Spleen (tissue), 11 donors: ENCODE measurements at regions not wholly inside any gene's neighbourhood (a gene's known extent, or its start where the extent isn't known, plus 50 kb on each side); places are given as distances from the start of the nearest gene placed in this dataset.
A peak's percentile ranks its signal among the peaks of the same experiment; 100 is the strongest.

Experiments used
- DNase-seq: peaks from one replicate; pipeline ENCODE4 v3.0.0-alpha.2; 2020
- H3K27ac ChIP-seq, 8 donors: fragments of 200-600 bp; sonication (generic) in 7 of 8; 1 replicate in 4 of 8; 2 replicates in 4 of 8; pipeline versions ENCODE4 v1.5.0 to v1.8.0; 2016 to 2021; ENCODE audit warnings: inconsistent platforms in 4 of 8, mild to moderate bottlenecking in 4 of 8, moderate library complexity in 1 of 8
- H3K27me3 ChIP-seq, 7 donors: fragments of 200-600 bp; sonication (generic) in 6 of 7; replicated peaks in 1 of 7; 1 replicate in 4 of 7; 2 replicates in 3 of 7; pipeline versions ENCODE4 v1.5.0 to v1.8.0; 2016 to 2021; ENCODE audit warnings: inconsistent platforms in 3 of 7, mild to moderate bottlenecking in 1 of 7
- H3K36me3 ChIP-seq, 6 donors: fragments of 200-600 bp; sonication (generic) in 5 of 6; 1 replicate in 4 of 6; 2 replicates in 2 of 6; pipeline versions ENCODE4 v1.5.0 to v1.8.0; 2016 to 2021; ENCODE audit warnings: inconsistent platforms in 2 of 6
- H3K4me1 ChIP-seq, 6 donors: fragments of 200-600 bp; sonication (generic) in 5 of 6; 1 replicate in 3 of 6; 2 replicates in 3 of 6; pipeline versions ENCODE4 v1.5.0 to v1.8.0; 2016 to 2021; ENCODE audit warnings: inconsistent platforms in 3 of 6
- H3K4me3 ChIP-seq, 8 donors: fragments of 200-600 bp; sonication (generic) in 7 of 8; 1 replicate in 4 of 8; 2 replicates in 4 of 8; pipeline versions ENCODE4 v1.5.0 to v1.8.0; 2016 to 2021; ENCODE audit warnings: inconsistent platforms in 4 of 8, mild to moderate bottlenecking in 4 of 8, moderate library complexity in 2 of 8
- H3K9me3 ChIP-seq, 8 donors: fragments of 200-600 bp; sonication (generic) in 7 of 8; 1 replicate in 4 of 8; 2 replicates in 4 of 8; pipeline versions ENCODE4 v1.5.0 to v1.8.0; 2016 to 2021; ENCODE audit warnings: inconsistent platforms in 4 of 8
- POLR2A ChIP-seq, 3 donors: fragments of 450-650 bp; IDR thresholded peaks; one replicate each; pipeline ENCODE4 v1.5.1; 2017; ENCODE audit warnings: antibody characterized with exemption in 3 of 3, mild to moderate bottlenecking in 1 of 3
- POLR2AphosphoS5 ChIP-seq, 3 donors: sonication (generic); formaldehyde crosslinking; IDR thresholded peaks; one replicate each; pipeline ENCODE4 v1.5.1; 2017; ENCODE audit warnings: antibody characterized with exemption in 3 of 3
- WGBS, 5 donors: extraction: QIAGEN DNeasy Blood & Tissue Kit in 3 of 5; methylation state at CpG; one replicate each; pipeline versions ENCODE4 v1.1.5 to v1.1.7; 2013 to 2018; 5-methylcytosine and 5-hydroxymethylcytosine counted together
- intact Hi-C: fragments of 100-400 bp; cut with DNase I; formaldehyde crosslinking; loops from one replicate; pipeline ENCODE4 v1.15.0; 2023; ENCODE audit warnings: low total_unique reads
- TF ChIP-seq, protein P1 (sequence below), 11 experiments: fragments of 200-600 bp in 7 of 11; fragments of 450-650 bp in 4 of 11; sonication (generic) in 4 of 11; IDR thresholded peaks in 8 of 11; conservative IDR thresholded peaks in 3 of 11; 1 replicate in 7 of 11; 2 replicates in 4 of 11; pipeline versions ENCODE4 v1.4.0 to v1.8.0; 2016 to 2021; ENCODE audit warnings: antibody characterized with exemption in 11 of 11, inconsistent platforms in 4 of 11, mild to moderate bottlenecking in 1 of 11
- donor health status: healthy with polysubstance abuse.
- donor health status: DM: no; HTN: no; CAD: no; lungs with moderate emphysema.
- donor health status: DM: no; HTN: no; CAD: no.
- donor health status: Bipolar disorder and iron deficiency.
- donor health status: healthy.
- donor health status: DM: no; HTN: no; CAD: no.
- donor health status: DM: yes; HTN: yes; CAD: no.

- TF ChIP-seq POLR2A (IDR thresholded peaks at IDR 0.05) (no peak), POLR2AphosphoS5 (IDR thresholded peaks at IDR 0.05) (no peak)
- TF ChIP-seq, protein P1, sequence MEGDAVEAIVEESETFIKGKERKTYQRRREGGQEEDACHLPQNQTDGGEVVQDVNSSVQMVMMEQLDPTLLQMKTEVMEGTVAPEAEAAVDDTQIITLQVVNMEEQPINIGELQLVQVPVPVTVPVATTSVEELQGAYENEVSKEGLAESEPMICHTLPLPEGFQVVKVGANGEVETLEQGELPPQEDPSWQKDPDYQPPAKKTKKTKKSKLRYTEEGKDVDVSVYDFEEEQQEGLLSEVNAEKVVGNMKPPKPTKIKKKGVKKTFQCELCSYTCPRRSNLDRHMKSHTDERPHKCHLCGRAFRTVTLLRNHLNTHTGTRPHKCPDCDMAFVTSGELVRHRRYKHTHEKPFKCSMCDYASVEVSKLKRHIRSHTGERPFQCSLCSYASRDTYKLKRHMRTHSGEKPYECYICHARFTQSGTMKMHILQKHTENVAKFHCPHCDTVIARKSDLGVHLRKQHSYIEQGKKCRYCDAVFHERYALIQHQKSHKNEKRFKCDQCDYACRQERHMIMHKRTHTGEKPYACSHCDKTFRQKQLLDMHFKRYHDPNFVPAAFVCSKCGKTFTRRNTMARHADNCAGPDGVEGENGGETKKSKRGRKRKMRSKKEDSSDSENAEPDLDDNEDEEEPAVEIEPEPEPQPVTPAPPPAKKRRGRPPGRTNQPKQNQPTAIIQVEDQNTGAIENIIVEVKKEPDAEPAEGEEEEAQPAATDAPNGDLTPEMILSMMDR (IDR thresholded peaks at IDR 0.05 in 8 of 11, conservative IDR thresholded peaks at IDR 0.05 in 3 of 11) = no peak
- WGBS, 5 donors = 32 to 66% (median 52%) methylated on average over 4 of the region's 4 CpGs
These were observed 185.1 kb upstream of the CSF3R start for GRCh38 chr1:36667836-36668235.

GRCh38 chr1:36667256-36667655 is 184.5 kb upstream of the CSF3R start:
- intact Hi-C loops = no loop called here
- DNase-seq = no peak
- WGBS, 5 donors = 63 to 81% (median 77%) methylated on average over 3 of the region's 3 CpGs
- H3K4me3 ChIP-seq = no peak overlapping the region
- no peaks in the 10 kb centered on the region for H3K4me1 ChIP-seq
- H3K27ac ChIP-seq = no peak overlapping the region
- no peaks in the 10 kb centered on the region for H3K36me3 ChIP-seq
- no peaks in the 10 kb centered on the region for H3K9me3 ChIP-seq
- TF ChIP-seq, protein P1 (IDR thresholded peaks at IDR 0.05 in 8 of 11, conservative IDR thresholded peaks at IDR 0.05 in 3 of 11) = no peak
- TF ChIP-seq POLR2A (IDR thresholded peaks at IDR 0.05) (no peak), POLR2AphosphoS5 (IDR thresholded peaks at IDR 0.05) (no peak)
- peaks cover 0 to 41% (median 0%) of the 10 kb centered on the region in 7 donors for H3K27me3 ChIP-seq

More at GRCh38 chr1:36667836-36668235, 185.1 kb upstream of the CSF3R start:
- no peak overlapping the region for H3K27ac ChIP-seq
- no peak overlapping the region for H3K4me3 ChIP-seq
- no peaks in the 10 kb centered on the region for H3K9me3 ChIP-seq
- no peaks in the 10 kb centered on the region for H3K4me1 ChIP-seq
- H3K27me3 ChIP-seq = peaks cover 0 to 46% (median 0%) of the 10 kb centered on the region in 7 donors
- intact Hi-C loops = no loop called here
- DNase-seq = no peak
- no peaks in the 10 kb centered on the region for H3K36me3 ChIP-seq

- intact Hi-C loops = no loop called here
- WGBS, 5 donors = 75 to 85% (median 81%) methylated on average over 6 to 9 of the region's 9 CpGs
These were observed 182.9 kb upstream of the CSF3R start for GRCh38 chr1:36665478-36666080.

More at GRCh38 chr1:36665478-36666080, 182.9 kb upstream of the CSF3R start:
- Histone ChIP-seq H3K36me3 (no peaks in the 10 kb centered on the region), H3K4me3 (no peak overlapping the region), H3K9me3 (no peaks in the 10 kb centered on the region), H3K27ac (peak overlapping the region in 1 of 8 donors; percentile 63), H3K4me1 (no peaks in the 10 kb centered on the region), H3K27me3 (peaks cover 0 to 35% (median 0%) of the 10 kb centered on the region in 7 donors)
- TF ChIP-seq, protein P1 (IDR thresholded peaks at IDR 0.05 in 8 of 11, conservative IDR thresholded peaks at IDR 0.05 in 3 of 11) = no peak
- TF ChIP-seq POLR2AphosphoS5 (IDR thresholded peaks at IDR 0.05) (no peak), POLR2A (IDR thresholded peaks at IDR 0.05) (no peak)
- no peak for DNase-seq
